H1 (cell line): ENCODE measurements at regions not wholly inside any gene's neighbourhood (a gene's known extent, or its start where the extent isn't known, plus 50 kb on each side); places are given as distances from the start of the nearest gene placed in this dataset.
A peak's percentile ranks its signal among the peaks of the same experiment; 100 is the strongest.

ENCODE experiments used
- CTCF ChIA-PET: fragments of 300-600 bp; sonication (Branson Sonifier 250); formaldehyde crosslinking; loops from one replicate; lab custom pipeline; 2021; ENCODE audit not compliant: partially characterized antibody; lab: Charles Lee
- POLR2A ChIA-PET: fragments of 300-600 bp; sonication (Branson Sonifier 250); formaldehyde crosslinking; loops from one replicate; lab custom pipeline; 2021; ENCODE audit warnings: inconsistent platforms; ENCODE audit not compliant: partially characterized antibody; lab: Charles Lee
- DNase-seq, 2 experiments: peaks; one replicate each; pipeline versions ENCODE4 v3.0.0 to v3.0.0-alpha.2; 2010 to 2022; ENCODE audit warnings: low spot score in 2 of 2, low read depth in 1 of 2, mixed read lengths in 1 of 2
- FAIRE-seq: peaks from 2 replicates; lab custom pipeline; 2011; peaks lifted over from hg19 to GRCh38; lab: Jason Lieb, UNC
- H2AFZ ChIP-seq: 2 replicates; pipeline ENCODE4 v1.8.1; 2012; ENCODE audit warnings: low read length, inconsistent platforms
- H2AK5ac ChIP-seq: 2 replicates; pipeline ENCODE4 v1.6.1; 2013; ENCODE audit warnings: low read depth, low read length
- H2BK120ac ChIP-seq: replicated peaks from 2 replicates; pipeline ENCODE3; 2013; ENCODE audit warnings: low read depth, low read length, inconsistent platforms
- H2BK12ac ChIP-seq: 2 replicates; pipeline ENCODE4 v1.6.1; 2013; ENCODE audit warnings: low read depth, low read length
- H2BK15ac ChIP-seq: 2 replicates; pipeline ENCODE4 v1.6.1; 2013; ENCODE audit warnings: low read length
- H2BK20ac ChIP-seq: 2 replicates; pipeline ENCODE4 v1.6.1; 2013; ENCODE audit warnings: low read length
- H2BK5ac ChIP-seq: 2 replicates; pipeline ENCODE4 v1.6.1; 2013; ENCODE audit warnings: low read depth, low read length
- H3K14ac ChIP-seq: 2 replicates; pipeline ENCODE4 v1.6.1; 2013; ENCODE audit warnings: inconsistent platforms; ENCODE audit not compliant: insufficient read length
- H3K18ac ChIP-seq: 2 replicates; pipeline ENCODE4 v1.6.1; 2013; ENCODE audit warnings: low read length; ENCODE audit errors: extremely low read depth
- H3K23ac ChIP-seq: 2 replicates; pipeline ENCODE4 v1.6.1; 2013; ENCODE audit warnings: inconsistent platforms; ENCODE audit not compliant: insufficient read length
- H3K23me2 ChIP-seq: 2 replicates; pipeline ENCODE4 v1.6.1; 2013; ENCODE audit warnings: low read depth, low read length
- H3K27ac ChIP-seq: 2 replicates; pipeline ENCODE4 v1.6.1; 2011; ENCODE audit warnings: low read depth, low read length, inconsistent platforms
- H3K27me3 ChIP-seq, 4 experiments: replicated peaks in 1 of 4; 1 replicate in 1 of 4; 2 replicates in 3 of 4; pipeline versions ENCODE4 v1.6.1 to v1.8.1; 2011 to 2013; ENCODE audit warnings: low read length in 3 of 4, mild to moderate bottlenecking in 3 of 4, inconsistent platforms in 2 of 4, mixed read lengths in 2 of 4, moderate library complexity in 1 of 4; ENCODE audit not compliant: control insufficient read depth in 3 of 4, insufficient read depth in 3 of 4; ENCODE audit errors: extremely low read depth in 1 of 4
- H3K36me3 ChIP-seq, 4 experiments: 2 replicates each; pipeline versions ENCODE4 v1.6.1 to v1.8.1; 2011 to 2013; ENCODE audit warnings: mild to moderate bottlenecking in 4 of 4, low read length in 3 of 4, moderate library complexity in 2 of 4, control low read depth in 1 of 4, inconsistent platforms in 1 of 4; ENCODE audit not compliant: insufficient read depth in 4 of 4, control insufficient read depth in 2 of 4
- H3K4ac ChIP-seq: replicated peaks from 2 replicates; pipeline ENCODE3; 2013; ENCODE audit warnings: low read length, low read depth, mixed read lengths, inconsistent platforms; ENCODE audit not compliant: insufficient read length
- H3K4me1 ChIP-seq, 4 experiments: replicated peaks in 1 of 4; 1 replicate in 1 of 4; 2 replicates in 3 of 4; pipeline versions ENCODE4 v1.6.1 to v1.8.1; 2011 to 2013; ENCODE audit warnings: low read length in 3 of 4, inconsistent platforms in 2 of 4, mixed read lengths in 1 of 4; ENCODE audit not compliant: insufficient read depth in 4 of 4, control insufficient read depth in 3 of 4
- H3K4me2 ChIP-seq, 2 experiments: 2 replicates each; pipeline versions ENCODE4 v1.6.1 to v1.8.1; 2011 to 2013; ENCODE audit warnings: low read depth in 2 of 2, low read length in 2 of 2, control low read depth in 1 of 2, inconsistent platforms in 1 of 2, mild to moderate bottlenecking in 1 of 2; ENCODE audit not compliant: insufficient read depth in 1 of 2
- H3K4me3 ChIP-seq, 4 experiments: fragments of 200-600, 300-600 bp in 1 of 4; sonication (generic), shearing (Covaris generic), sonication (Bioruptor Twin) in 1 of 4; 2 replicates each; pipeline versions ENCODE4 v1.5.1 to v1.8.1; 2011 to 2016; ENCODE audit warnings: low read length in 4 of 4, low read depth in 3 of 4, control low read depth in 2 of 4, inconsistent platforms in 2 of 4, mild to moderate bottlenecking in 2 of 4, mixed read lengths in 1 of 4, moderate library complexity in 1 of 4; ENCODE audit not compliant: insufficient read depth in 2 of 4; ENCODE audit errors: extremely low read depth in 1 of 4
- H3K56ac ChIP-seq: replicated peaks from 2 replicates; pipeline ENCODE3; 2013; ENCODE audit warnings: low read depth, mild to moderate bottlenecking, mixed read lengths, low read length, inconsistent platforms; ENCODE audit not compliant: insufficient read length
- H3K79me1 ChIP-seq: 2 replicates; pipeline ENCODE4 v1.6.1; 2013; ENCODE audit warnings: low read depth, low read length, control low read depth
- H3K79me2 ChIP-seq, 2 experiments: 2 replicates each; pipeline versions ENCODE4 v1.6.1 to v1.8.1; 2012 to 2013; ENCODE audit warnings: low read length in 2 of 2, mild to moderate bottlenecking in 2 of 2, inconsistent platforms in 1 of 2; ENCODE audit not compliant: insufficient read depth in 2 of 2, control insufficient read depth in 1 of 2
- H3K9ac ChIP-seq, 4 experiments: replicated peaks in 1 of 4; 1 replicate in 1 of 4; 2 replicates in 3 of 4; pipeline versions ENCODE4 v1.6.1 to v1.8.1; 2011 to 2013; ENCODE audit warnings: low read depth in 3 of 4, low read length in 3 of 4, control low read depth in 2 of 4, mild to moderate bottlenecking in 2 of 4, moderate library complexity in 2 of 4, inconsistent platforms in 1 of 4; ENCODE audit errors: extremely low read depth in 1 of 4
- H3K9me3 ChIP-seq, 2 experiments: 2 replicates each; pipeline versions ENCODE4 v1.6.1 to v1.8.1; 2012 to 2013; ENCODE audit warnings: mild to moderate bottlenecking in 2 of 2, moderate library complexity in 2 of 2, control low read depth in 1 of 2, inconsistent platforms in 1 of 2, low read depth in 1 of 2, low read length in 1 of 2, mixed read lengths in 1 of 2; ENCODE audit not compliant: insufficient read depth in 2 of 2
- H4K20me1 ChIP-seq, 2 experiments: replicated peaks in 1 of 2; 2 replicates each; pipeline versions ENCODE3 to v1.8.1; 2011 to 2013; ENCODE audit warnings: inconsistent platforms in 2 of 2, low read length in 2 of 2, mild to moderate bottlenecking in 1 of 2; ENCODE audit not compliant: insufficient read depth in 2 of 2, control insufficient read depth in 1 of 2
- H4K5ac ChIP-seq: 2 replicates; pipeline ENCODE4 v1.6.1; 2013; ENCODE audit warnings: low read length, low read depth, mixed read lengths, inconsistent platforms; ENCODE audit not compliant: insufficient read length
- H4K8ac ChIP-seq: 2 replicates; pipeline ENCODE4 v1.8.0; 2013; ENCODE audit warnings: mild to moderate bottlenecking, moderate library complexity, low read length, inconsistent platforms; ENCODE audit not compliant: insufficient read depth; ENCODE audit errors: extremely low read depth
- H4K91ac ChIP-seq: replicated peaks from 2 replicates; pipeline ENCODE3; 2013; ENCODE audit warnings: low read length, mixed read lengths, inconsistent platforms; ENCODE audit not compliant: insufficient read length
- EGR1 ChIP-seq: IDR thresholded peaks from 2 replicates; pipeline ENCODE4 v1.6.1; 2011; ENCODE audit warnings: low read depth, low read length, borderline replicate concordance
- MAFK ChIP-seq: IDR thresholded peaks from 2 replicates; pipeline ENCODE4 v1.6.1; 2012; ENCODE audit warnings: low read depth, mild to moderate bottlenecking, improper control_type of control experiment, low read length
- WGBS, 2 experiments: shearing (Covaris generic) in 1 of 2; methylation state at CpG; one replicate each; pipeline versions ENCODE4 v1.1.6 to v1.1.7; 2013 to 2015; ENCODE audit warnings: low lambda C conversion rate in 2 of 2, mixed read lengths in 2 of 2, inconsistent platforms in 1 of 2, low coverage in 1 of 2, missing lambda C conversion rate in 1 of 2; ENCODE audit not compliant: insufficient replicate concordance in 2 of 2, insufficient coverage in 1 of 2, insufficient read length in 1 of 2; ENCODE audit errors: extremely low coverage in 1 of 2, missing lambda C conversion rate in 1 of 2; 5-methylcytosine and 5-hydroxymethylcytosine counted together

GRCh38 chr3:112718967-112719366 is 78.0 kb upstream of the CCDC80 start:
- H2AFZ ChIP-seq, result no peak overlapping the region
- no peak overlapping the region for H2BK12ac ChIP-seq
- H3K56ac ChIP-seq, result no peak overlapping the region
- no peak overlapping the region for H4K8ac ChIP-seq
- CTCF ChIA-PET, result interaction anchor here (3.2 kb wide), 1 partner anchor 16 kb away, joined by 9 read pairs; no protein-coding TSS in a partner anchor
- no peak overlapping the region for H3K27ac ChIP-seq
- H3K18ac ChIP-seq, result no peak overlapping the region
- H3K9me3 ChIP-seq, result peaks cover 4 to 5% of the 10 kb centered on the region in 2 experiments
- no peak overlapping the region for H2BK20ac ChIP-seq
- H3K4me2 ChIP-seq, result no peak overlapping the region
- no peaks in the 10 kb centered on the region for H4K20me1 ChIP-seq
- no peaks in the 10 kb centered on the region for H3K4me1 ChIP-seq
- FAIRE-seq (no peak), DNase-seq (no peak)
- H3K23me2 ChIP-seq, result peaks cover 2% of the 10 kb centered on the region; the same call in 1 of the 2 replicates
- no peak overlapping the region for H3K23ac ChIP-seq
- no peak overlapping the region for H3K4ac ChIP-seq
- H4K5ac ChIP-seq, result no peak overlapping the region
- TF ChIP-seq EGR1 (no peak), MAFK (peak; percentile 62; the same call in 1 of the 2 replicates)
- no peaks in the 10 kb centered on the region for H3K27me3 ChIP-seq
- no peak overlapping the region for H2AK5ac ChIP-seq
- WGBS, 2 experiments, result 86% methylated on average over 1 of the region's 1 CpG; no CpG with 5 or more reads in 1 of the 2 experiments
- no peak overlapping the region for H3K14ac ChIP-seq
- no peaks in the 10 kb centered on the region for H3K36me3 ChIP-seq
- no peak overlapping the region for H2BK120ac ChIP-seq
- no peaks in the 10 kb centered on the region for H3K79me2 ChIP-seq
- H3K9ac ChIP-seq, result no peak overlapping the region
- H3K4me3 ChIP-seq, result no peak overlapping the region
- no peak overlapping the region for H4K91ac ChIP-seq
- POLR2A ChIA-PET, result no interaction called here
- H2BK15ac ChIP-seq, result no peak overlapping the region
- no peaks in the 10 kb centered on the region for H3K79me1 ChIP-seq
- no peak overlapping the region for H2BK5ac ChIP-seq
